IMR-90 (cell line): ENCODE measurements at regions not wholly inside any gene's neighbourhood (a gene's known extent, or its start where the extent isn't known, plus 50 kb on each side); places are given as distances from the start of the nearest gene placed in this dataset.

Experiments
- ATAC-seq: fragments of 200-7000 bp; cut with Tn5 transposase; 2 replicates; pipeline ENCODE4 v1.9.1; 2020; ENCODE audit warnings: low read depth, mild to moderate bottlenecking, moderate library complexity
- BruUV-seq: library from RNA; stranded (reverse); fragments of 400-500 nt; replicated peaks from 2 replicates; lab custom pipeline; 2021; lab: Mats Ljungman, UMichigan
- CTCF ChIA-PET: fragments of 300-600 bp; formaldehyde crosslinking; extraction: SDS; loops from one replicate; lab custom pipeline; 2021; ENCODE audit warnings: antibody characterized with exemption; lab: Yijun Ruan, JAX
- POLR2A ChIA-PET: fragments of 300-600 bp; sonication (Branson Sonifier 250); formaldehyde crosslinking; loops from one replicate; lab custom pipeline; 2022; ENCODE audit warnings: antibody characterized with exemption; ENCODE audit not compliant: unreplicated experiment; lab: Charles Lee
- DNase-seq: peaks from one replicate; pipeline ENCODE4 v3.0.0; 2013
- H2AFZ ChIP-seq: replicated peaks from 2 replicates; pipeline ENCODE3; 2013; ENCODE audit warnings: low read length, mild to moderate bottlenecking; ENCODE audit not compliant: poor library complexity
- H2AK5ac ChIP-seq: 2 replicates; pipeline ENCODE4 v1.6.1; 2013; ENCODE audit warnings: low read depth, low read length, inconsistent platforms
- H2AK9ac ChIP-seq: replicated peaks from 2 replicates; pipeline ENCODE3; 2013; ENCODE audit warnings: mild to moderate bottlenecking, low read depth, low read length, moderate library complexity; ENCODE audit not compliant: poor library complexity
- H2BK120ac ChIP-seq: 2 replicates; pipeline ENCODE4 v1.6.1; 2013; ENCODE audit warnings: low read depth, low read length, inconsistent platforms
- H2BK15ac ChIP-seq: 3 replicates; pipeline ENCODE4 v1.6.1; 2013; ENCODE audit warnings: low read depth, low read length, inconsistent platforms
- H2BK20ac ChIP-seq: 2 replicates; pipeline ENCODE4 v1.6.1; 2013; ENCODE audit warnings: low read depth, mild to moderate bottlenecking, inconsistent platforms, low read length, moderate library complexity
- H2BK5ac ChIP-seq: 2 replicates; pipeline ENCODE4 v1.6.1; 2013; ENCODE audit warnings: mild to moderate bottlenecking, low read depth, low read length, inconsistent platforms; ENCODE audit not compliant: poor library complexity, severe bottlenecking
- H3K14ac ChIP-seq: replicated peaks from 2 replicates; pipeline ENCODE4 v1.6.1; 2013; ENCODE audit warnings: low read depth, low read length, inconsistent platforms
- H3K18ac ChIP-seq: 2 replicates; pipeline ENCODE4 v1.6.1; 2013; ENCODE audit warnings: low read depth, low read length, control low read depth
- H3K23ac ChIP-seq: 2 replicates; pipeline ENCODE4 v1.6.1; 2013; ENCODE audit warnings: low read depth, low read length, inconsistent platforms
- H3K27ac ChIP-seq: 2 replicates; pipeline ENCODE4 v1.5.1; 2013; ENCODE audit warnings: mild to moderate bottlenecking, control low read depth, low read length; ENCODE audit not compliant: insufficient read depth
- H3K27me3 ChIP-seq: 2 replicates; pipeline ENCODE4 v1.6.1; 2013; ENCODE audit warnings: low read length; ENCODE audit not compliant: control insufficient read depth, insufficient read depth
- H3K36me3 ChIP-seq: 2 replicates; pipeline ENCODE4 v1.6.1; 2013; ENCODE audit warnings: low read length, mixed read lengths; ENCODE audit not compliant: control insufficient read depth, insufficient read depth
- H3K4ac ChIP-seq: 2 replicates; pipeline ENCODE4 v1.6.1; 2013; ENCODE audit warnings: low read depth, low read length, inconsistent platforms
- H3K4me1 ChIP-seq: 2 replicates; pipeline ENCODE4 v1.6.1; 2013; ENCODE audit warnings: low read length, mixed read lengths; ENCODE audit not compliant: control insufficient read depth, insufficient read depth
- H3K4me2 ChIP-seq: 2 replicates; pipeline ENCODE4 v1.6.1; 2013; ENCODE audit warnings: low read depth, mild to moderate bottlenecking, control low read depth, low read length, moderate library complexity
- H3K4me3 ChIP-seq: 2 replicates; pipeline ENCODE4 v1.5.1; 2013; ENCODE audit warnings: low read depth, mild to moderate bottlenecking, control low read depth, low read length, moderate library complexity; ENCODE audit not compliant: insufficient read depth
- H3K56ac ChIP-seq: 2 replicates; pipeline ENCODE4 v1.6.1; 2013; ENCODE audit warnings: low read length, inconsistent platforms; ENCODE audit not compliant: insufficient read depth; ENCODE audit errors: extremely low read depth
- H3K79me1 ChIP-seq, 2 experiments: 2 replicates each; pipeline ENCODE4 v1.6.1; 2013; ENCODE audit warnings: low read length in 2 of 2, inconsistent platforms in 1 of 2, low read depth in 1 of 2
- H3K9ac ChIP-seq: 2 replicates; pipeline ENCODE4 v1.6.1; 2013; ENCODE audit warnings: low read depth, low read length, control low read depth
- H3K9me1 ChIP-seq: 2 replicates; pipeline ENCODE4 v1.6.1; 2013; ENCODE audit warnings: low read length, inconsistent platforms; ENCODE audit not compliant: insufficient read depth
- H3K9me3 ChIP-seq: 2 replicates; pipeline ENCODE4 v1.6.1; 2013; ENCODE audit warnings: low read length; ENCODE audit not compliant: control insufficient read depth, insufficient read depth
- H4K20me1 ChIP-seq: 2 replicates; pipeline ENCODE4 v1.6.1; 2013; ENCODE audit warnings: low read length, inconsistent platforms; ENCODE audit not compliant: insufficient read depth
- H4K5ac ChIP-seq: 2 replicates; pipeline ENCODE4 v1.6.1; 2013; ENCODE audit warnings: mild to moderate bottlenecking, low read depth, low read length, control low read depth
- H4K8ac ChIP-seq, 2 experiments: 2 replicates each; pipeline ENCODE4 v1.6.1; 2013; ENCODE audit warnings: low read depth in 2 of 2, low read length in 2 of 2, control low read depth in 1 of 2, inconsistent platforms in 1 of 2
- H4K91ac ChIP-seq: 2 replicates; pipeline ENCODE4 v1.6.1; 2013; ENCODE audit warnings: low read depth, low read length, inconsistent platforms; ENCODE audit not compliant: insufficient read depth
- CHD1 ChIP-seq: IDR thresholded peaks from 2 replicates; pipeline ENCODE4 v1.6.1; 2012; ENCODE audit warnings: low read depth, low read length, improper control_type of control experiment
- MAZ ChIP-seq: IDR thresholded peaks from 2 replicates; pipeline ENCODE4 v1.6.1; 2012; ENCODE audit warnings: low read depth, mild to moderate bottlenecking, low read length, improper control_type of control experiment, moderate library complexity, borderline replicate concordance
- MXI1 ChIP-seq: IDR thresholded peaks from 2 replicates; pipeline ENCODE4 v1.6.1; 2012; ENCODE audit warnings: low read depth, mild to moderate bottlenecking, low read length, moderate library complexity, borderline replicate concordance
- NFE2L2 ChIP-seq: fragments of 150-350 bp; IDR thresholded peaks from 2 replicates; pipeline ENCODE4 v1.6.1; 2016; ENCODE audit warnings: low read depth, mild to moderate bottlenecking, low read length
- POLR2A ChIP-seq: IDR thresholded peaks from 2 replicates; pipeline ENCODE4 v1.6.1; 2012; ENCODE audit warnings: mild to moderate bottlenecking, low read depth, low read length
- WGBS, 2 experiments: methylation state at CpG; one replicate each; pipeline versions ENCODE4 v1.1.5 to v1.1.7; 2013; ENCODE audit warnings: missing lambda C conversion rate in 2 of 2; ENCODE audit not compliant: insufficient read length in 1 of 2; ENCODE audit errors: extremely low coverage in 2 of 2; 5-methylcytosine and 5-hydroxymethylcytosine counted together
- dilution Hi-C: fragments of 300-500 bp; cut with HindIII; formaldehyde crosslinking; loops from one replicate; pipeline ENCODE4 v1.14.3; 2018; ENCODE audit warnings: low sequenced_read_pairs; ENCODE audit not compliant: unreplicated experiment
- in situ Hi-C: fragments of 300-500 bp; cut with MboI; formaldehyde crosslinking; loops from 3 replicates; pipeline ENCODE4 v1.14.3; 2019; ENCODE audit warnings: low sequenced_read_pairs, inconsistent platforms, mixed read lengths
- intact Hi-C: fragments of 100-400 bp; cut with micrococcal nuclease; formaldehyde crosslinking; loops from 2 replicates; pipeline ENCODE4 v1.10.0; 2022
- TF ChIP-seq, protein P1 (sequence below): conservative IDR thresholded peaks from 2 replicates; pipeline ENCODE4 v1.5.1; 2012; ENCODE audit warnings: mild to moderate bottlenecking, low read depth, low read length, improper control_type of control experiment
- TF ChIP-seq, protein P2 (sequence below): fragments of 150-350 bp; IDR thresholded peaks from 2 replicates; pipeline ENCODE4 v1.6.1; 2016; ENCODE audit warnings: low read depth, mild to moderate bottlenecking, low read length, moderate library complexity, borderline replicate concordance
- TF ChIP-seq, protein P3 (sequence below): fragments of 150-350 bp; IDR thresholded peaks from 2 replicates; pipeline ENCODE4 v1.6.1; 2017; ENCODE audit warnings: mild to moderate bottlenecking, antibody characterized with exemption, low read length, low read depth

DNA sequence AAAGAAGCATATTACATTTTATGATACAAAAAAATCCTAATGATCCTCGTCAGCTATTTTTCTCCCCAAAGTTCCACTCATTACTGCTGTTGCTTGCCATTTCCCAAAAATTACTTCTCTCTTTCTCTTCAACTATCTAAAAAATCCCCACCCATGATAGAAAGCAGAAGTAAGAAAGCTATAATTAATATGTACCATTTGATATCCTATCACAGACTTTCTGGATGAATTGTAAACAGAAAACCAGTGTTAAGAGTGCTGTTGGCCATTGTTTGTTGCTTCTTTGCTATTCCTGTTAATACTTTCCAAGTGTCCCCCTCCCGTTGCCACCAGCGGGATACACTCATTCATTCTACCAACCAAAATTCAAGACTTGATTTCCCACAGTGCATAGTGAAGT, 136.3 kb upstream of the SMARCA2 start:
- no peak overlapping the region for H3K56ac ChIP-seq
- H4K20me1 ChIP-seq = no peaks in the 10 kb centered on the region
- H3K18ac ChIP-seq = no peak overlapping the region
- no peak overlapping the region for H3K14ac ChIP-seq
- H3K27ac ChIP-seq = no peak overlapping the region
- H3K9me1 ChIP-seq = no peaks in the 10 kb centered on the region
- H2BK20ac ChIP-seq = no peak overlapping the region
- POLR2A ChIA-PET = no interaction called here
- BruUV-seq = no TSS peak
- peaks cover 4% of the 10 kb centered on the region for H3K9me3 ChIP-seq
- H3K23ac ChIP-seq = no peak overlapping the region
- ATAC-seq (no peak), DNase-seq (no peak)
- intact Hi-C loops = no loop called here
- no peak overlapping the region for H2BK120ac ChIP-seq
- TF ChIP-seq, protein P1, sequence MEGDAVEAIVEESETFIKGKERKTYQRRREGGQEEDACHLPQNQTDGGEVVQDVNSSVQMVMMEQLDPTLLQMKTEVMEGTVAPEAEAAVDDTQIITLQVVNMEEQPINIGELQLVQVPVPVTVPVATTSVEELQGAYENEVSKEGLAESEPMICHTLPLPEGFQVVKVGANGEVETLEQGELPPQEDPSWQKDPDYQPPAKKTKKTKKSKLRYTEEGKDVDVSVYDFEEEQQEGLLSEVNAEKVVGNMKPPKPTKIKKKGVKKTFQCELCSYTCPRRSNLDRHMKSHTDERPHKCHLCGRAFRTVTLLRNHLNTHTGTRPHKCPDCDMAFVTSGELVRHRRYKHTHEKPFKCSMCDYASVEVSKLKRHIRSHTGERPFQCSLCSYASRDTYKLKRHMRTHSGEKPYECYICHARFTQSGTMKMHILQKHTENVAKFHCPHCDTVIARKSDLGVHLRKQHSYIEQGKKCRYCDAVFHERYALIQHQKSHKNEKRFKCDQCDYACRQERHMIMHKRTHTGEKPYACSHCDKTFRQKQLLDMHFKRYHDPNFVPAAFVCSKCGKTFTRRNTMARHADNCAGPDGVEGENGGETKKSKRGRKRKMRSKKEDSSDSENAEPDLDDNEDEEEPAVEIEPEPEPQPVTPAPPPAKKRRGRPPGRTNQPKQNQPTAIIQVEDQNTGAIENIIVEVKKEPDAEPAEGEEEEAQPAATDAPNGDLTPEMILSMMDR = no peak
- TF ChIP-seq MXI1 = no peak
- TF ChIP-seq, protein P2, sequence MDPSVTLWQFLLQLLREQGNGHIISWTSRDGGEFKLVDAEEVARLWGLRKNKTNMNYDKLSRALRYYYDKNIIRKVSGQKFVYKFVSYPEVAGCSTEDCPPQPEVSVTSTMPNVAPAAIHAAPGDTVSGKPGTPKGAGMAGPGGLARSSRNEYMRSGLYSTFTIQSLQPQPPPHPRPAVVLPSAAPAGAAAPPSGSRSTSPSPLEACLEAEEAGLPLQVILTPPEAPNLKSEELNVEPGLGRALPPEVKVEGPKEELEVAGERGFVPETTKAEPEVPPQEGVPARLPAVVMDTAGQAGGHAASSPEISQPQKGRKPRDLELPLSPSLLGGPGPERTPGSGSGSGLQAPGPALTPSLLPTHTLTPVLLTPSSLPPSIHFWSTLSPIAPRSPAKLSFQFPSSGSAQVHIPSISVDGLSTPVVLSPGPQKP = no peak
- TF ChIP-seq, protein P3, sequence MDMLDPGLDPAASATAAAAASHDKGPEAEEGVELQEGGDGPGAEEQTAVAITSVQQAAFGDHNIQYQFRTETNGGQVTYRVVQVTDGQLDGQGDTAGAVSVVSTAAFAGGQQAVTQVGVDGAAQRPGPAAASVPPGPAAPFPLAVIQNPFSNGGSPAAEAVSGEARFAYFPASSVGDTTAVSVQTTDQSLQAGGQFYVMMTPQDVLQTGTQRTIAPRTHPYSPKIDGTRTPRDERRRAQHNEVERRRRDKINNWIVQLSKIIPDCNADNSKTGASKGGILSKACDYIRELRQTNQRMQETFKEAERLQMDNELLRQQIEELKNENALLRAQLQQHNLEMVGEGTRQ = no peak
- TF ChIP-seq POLR2A = no peak
- no peak for TF ChIP-seq MAZ
- TF ChIP-seq NFE2L2 = no peak
- no peak for TF ChIP-seq CHD1
- H4K8ac ChIP-seq = no peak overlapping the region
- no peak overlapping the region for H3K4me3 ChIP-seq
- no peak overlapping the region for H3K4ac ChIP-seq
- H2BK15ac ChIP-seq = no peak overlapping the region
- no peak overlapping the region for H4K5ac ChIP-seq
- H4K91ac ChIP-seq = no peak overlapping the region
- H2AFZ ChIP-seq = no peak overlapping the region
- H3K9ac ChIP-seq = no peak overlapping the region
- H3K4me2 ChIP-seq = no peak overlapping the region
- H3K27me3 ChIP-seq = no peaks in the 10 kb centered on the region
- in situ Hi-C loops = no loop called here
- H3K36me3 ChIP-seq = no peaks in the 10 kb centered on the region
- no peaks in the 10 kb centered on the region for H3K4me1 ChIP-seq
- CTCF ChIA-PET = no interaction called here
- H2AK5ac ChIP-seq = no peak overlapping the region
- dilution Hi-C loops = no loop called here
- no peak overlapping the region for H2BK5ac ChIP-seq
- no peak overlapping the region for H2AK9ac ChIP-seq
- no peaks in the 10 kb centered on the region for H3K79me1 ChIP-seq
- no CpG with 5 or more reads among the region's 3 CpGs for WGBS, 2 experiments
